Endothelial cell of umbilical vein (primary cell): ENCODE measurements at regions not wholly inside any gene's neighbourhood (a gene's known extent, or its start where the extent isn't known, plus 50 kb on each side); places are given as distances from the start of the nearest gene placed in this dataset.

Experiments
- EZH2 ChIP-seq: IDR thresholded peaks from 2 replicates; pipeline ENCODE4 v1.6.1; 2012; ENCODE audit warnings: borderline replicate concordance, low read depth, mild to moderate bottlenecking, moderate library complexity, low read length, inconsistent platforms; ENCODE audit not compliant: severe bottlenecking
- FOS ChIP-seq: IDR thresholded peaks from 2 replicates; pipeline ENCODE4 v1.6.1; 2011; ENCODE audit warnings: mild to moderate bottlenecking, low read length, moderate library complexity, borderline replicate concordance; ENCODE audit not compliant: insufficient read depth
- GATA2 ChIP-seq: IDR thresholded peaks from 2 replicates; pipeline ENCODE4 v1.7.0; 2011; ENCODE audit warnings: low read depth, mild to moderate bottlenecking, moderate library complexity, mixed read lengths, low read length; ENCODE audit not compliant: insufficient read length, insufficient read depth
- JUN ChIP-seq: IDR thresholded peaks from 2 replicates; pipeline ENCODE4 v1.6.1; 2011; ENCODE audit warnings: borderline replicate concordance, low read depth; ENCODE audit not compliant: insufficient read length, insufficient read depth
- MAX ChIP-seq: IDR thresholded peaks from 2 replicates; pipeline ENCODE4 v1.6.1; 2011; ENCODE audit not compliant: insufficient read depth, insufficient read length
- MYC ChIP-seq: IDR thresholded peaks from one replicate; pipeline ENCODE4 v1.6.1; 2011; ENCODE audit warnings: mild to moderate bottlenecking, low read depth, low read length
- POLR2A ChIP-seq: IDR thresholded peaks from 2 replicates; pipeline ENCODE4 v1.6.1; 2012; ENCODE audit warnings: low read depth, mild to moderate bottlenecking, control low read depth, low read length
- POLR2AphosphoS5 ChIP-seq: IDR thresholded peaks from 2 replicates; pipeline ENCODE4 v1.6.1; 2012; ENCODE audit warnings: low read depth, mild to moderate bottlenecking, control low read depth, low read length, moderate library complexity; ENCODE audit not compliant: insufficient read depth
- TF ChIP-seq, protein P1 (sequence below), 2 donors: IDR thresholded peaks; 1 replicate in 1 of 2; 2 replicates in 1 of 2; pipeline ENCODE4 v1.5.1; 2011; ENCODE audit warnings: low read length in 2 of 2, mild to moderate bottlenecking in 2 of 2, moderate library complexity in 2 of 2, control low read depth in 1 of 2, inconsistent platforms in 1 of 2, low read depth in 1 of 2; ENCODE audit not compliant: insufficient read depth in 1 of 2; ENCODE audit errors: extremely low read depth in 1 of 2

- TF ChIP-seq, protein P1, sequence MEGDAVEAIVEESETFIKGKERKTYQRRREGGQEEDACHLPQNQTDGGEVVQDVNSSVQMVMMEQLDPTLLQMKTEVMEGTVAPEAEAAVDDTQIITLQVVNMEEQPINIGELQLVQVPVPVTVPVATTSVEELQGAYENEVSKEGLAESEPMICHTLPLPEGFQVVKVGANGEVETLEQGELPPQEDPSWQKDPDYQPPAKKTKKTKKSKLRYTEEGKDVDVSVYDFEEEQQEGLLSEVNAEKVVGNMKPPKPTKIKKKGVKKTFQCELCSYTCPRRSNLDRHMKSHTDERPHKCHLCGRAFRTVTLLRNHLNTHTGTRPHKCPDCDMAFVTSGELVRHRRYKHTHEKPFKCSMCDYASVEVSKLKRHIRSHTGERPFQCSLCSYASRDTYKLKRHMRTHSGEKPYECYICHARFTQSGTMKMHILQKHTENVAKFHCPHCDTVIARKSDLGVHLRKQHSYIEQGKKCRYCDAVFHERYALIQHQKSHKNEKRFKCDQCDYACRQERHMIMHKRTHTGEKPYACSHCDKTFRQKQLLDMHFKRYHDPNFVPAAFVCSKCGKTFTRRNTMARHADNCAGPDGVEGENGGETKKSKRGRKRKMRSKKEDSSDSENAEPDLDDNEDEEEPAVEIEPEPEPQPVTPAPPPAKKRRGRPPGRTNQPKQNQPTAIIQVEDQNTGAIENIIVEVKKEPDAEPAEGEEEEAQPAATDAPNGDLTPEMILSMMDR (IDR thresholded peaks at IDR 0.05; ENCODE audit: extremely low read depth in 1 of 2, insufficient read depth in 1 of 2, low read depth in 1 of 2, low read length in 2 of 2): no peak
- TF ChIP-seq MYC (no peak), POLR2A (no peak), MAX (no peak), POLR2AphosphoS5 (no peak), EZH2 (no peak), JUN (no peak), GATA2 (no peak), FOS (no peak)
Measured at GRCh38 chr22:49155770-49156580, 671.7 kb downstream of the BRD1 start.
